ENCODE measurements at regions not wholly inside any gene's neighbourhood (a gene's known extent, or its start where the extent isn't known, plus 50 kb on each side); places are given as distances from the start of the nearest gene placed in this dataset.

- TF ChIP-seq CTCF (IDR thresholded peaks at IDR 0.05; ENCODE audit: poor library complexity, severe bottlenecking) (no peak), TAF1 (IDR thresholded peaks at IDR 0.05; ENCODE audit: low read depth) (no peak)
These were observed 451.3 kb downstream of the NTRK3 start for GRCh38 chr15:87805117-87805820.

All from neural cell (in vitro differentiated cells).